NOMO-1 treated with DMSO at 0.1 percent for 48 hours (cell line): ENCODE measurements at regions not wholly inside any gene's neighbourhood (a gene's known extent, or its start where the extent isn't known, plus 50 kb on each side); places are given as distances from the start of the nearest gene placed in this dataset.

ENCODE experiments used
- DNase-seq: peaks from one replicate; lab custom pipeline; 2025; ENCODE audit not compliant: unreplicated experiment; lab: John Stamatoyannopoulos, UW

- DNase-seq: no peak
Observed at GRCh38 chr18:65326805-65327204, 424.0 kb upstream of the CDH7 start.

GRCh38 chr18:65322895-65323294 lies 427.9 kb upstream of the CDH7 start:
- no peak for DNase-seq

DNA sequence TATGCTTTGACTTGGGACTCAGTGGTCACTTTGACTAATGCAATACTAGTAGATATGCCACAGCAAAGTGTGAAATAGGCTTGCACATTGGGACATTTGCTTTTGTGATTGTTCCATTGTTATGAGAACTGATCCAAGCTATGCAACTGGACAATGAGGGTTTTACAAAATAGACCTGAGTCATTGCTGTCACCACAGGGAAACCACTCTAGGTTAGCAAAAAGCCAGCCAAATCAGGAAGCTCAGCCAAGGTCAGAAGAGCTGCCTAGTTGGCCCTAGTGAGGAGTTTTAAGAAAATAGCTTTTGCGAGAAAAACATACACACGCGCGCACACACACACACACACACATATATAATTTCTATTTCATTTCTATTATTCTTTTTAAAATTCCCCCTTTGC lies 452.4 kb upstream of the CDH7 start:
- no peak for DNase-seq

- DNase-seq: peak; percentile 55
Observed at GRCh38 chr18:65288908-65289307, 461.9 kb upstream of the CDH7 start.

DNA sequence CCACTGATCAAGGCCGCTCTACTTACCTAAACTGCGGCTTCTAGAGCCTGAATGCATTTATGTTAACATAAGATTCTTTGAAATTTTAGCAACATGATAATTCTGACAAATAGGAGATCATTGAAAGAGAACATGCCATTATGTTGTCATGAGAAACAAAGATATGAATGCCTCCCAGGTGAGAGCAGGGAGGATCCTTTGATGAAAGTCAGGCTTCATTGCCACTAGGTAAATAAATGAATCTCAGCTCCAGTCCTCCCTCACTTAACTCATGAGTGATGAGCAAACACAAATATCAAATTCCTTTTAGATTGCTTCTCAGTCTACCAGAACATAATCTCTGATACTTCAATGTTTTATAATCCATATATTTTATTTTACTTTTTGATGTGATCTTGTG lies 463.2 kb upstream of the CDH7 start:
- DNase-seq: no peak

- no peak for DNase-seq
Observed at GRCh38 chr18:65282096-65282495, 468.7 kb upstream of the CDH7 start.

GRCh38 chr18:65279668-65280305 lies 471.0 kb upstream of the CDH7 start:
- no peak for DNase-seq

GRCh38 chr18:65278939-65279667 lies 471.7 kb upstream of the CDH7 start:
- no peak for DNase-seq

DNA sequence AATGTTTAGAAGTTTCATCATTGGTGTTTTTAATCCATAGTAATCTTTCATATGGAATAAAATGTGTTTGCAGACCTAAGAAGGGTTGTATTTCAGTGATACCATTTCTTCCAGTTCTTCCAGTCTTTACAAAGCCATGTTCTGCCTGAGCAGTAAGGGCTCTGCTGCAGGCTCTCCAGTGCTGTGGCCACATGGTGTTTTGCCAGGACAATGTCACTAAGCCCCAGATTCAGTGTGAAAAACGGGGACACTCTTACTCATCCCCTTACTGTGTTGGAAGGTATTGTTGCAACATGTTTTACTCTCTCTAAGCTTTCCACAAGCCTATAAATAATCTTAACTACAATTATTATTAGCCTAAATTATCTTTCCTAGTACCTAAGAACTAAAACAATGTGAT lies 481.4 kb upstream of the CDH7 start:
- DNase-seq: no peak

DNA sequence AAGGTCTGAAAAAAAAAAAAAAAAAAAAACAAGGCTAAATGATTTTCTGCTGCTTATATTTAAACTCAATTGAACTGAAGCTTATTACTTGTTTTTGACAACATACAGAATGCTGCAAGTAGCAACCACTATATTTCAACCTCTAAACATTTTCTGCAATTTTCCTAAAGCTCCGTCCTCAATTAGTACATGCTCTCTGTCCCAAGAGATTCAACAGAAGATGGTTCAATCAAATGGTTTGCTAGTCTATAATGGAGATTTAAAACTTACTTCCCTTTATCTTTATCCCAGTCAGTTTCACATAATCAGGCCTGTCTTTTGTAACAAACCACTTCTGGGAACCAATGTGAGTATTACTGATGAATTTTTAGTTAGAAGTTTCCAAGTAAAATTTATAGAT lies 485.1 kb upstream of the CDH7 start:
- DNase-seq: no peak

- DNase-seq: no peak
Observed at GRCh38 chr18:65260030-65260429, 490.8 kb upstream of the CDH7 start.

DNA sequence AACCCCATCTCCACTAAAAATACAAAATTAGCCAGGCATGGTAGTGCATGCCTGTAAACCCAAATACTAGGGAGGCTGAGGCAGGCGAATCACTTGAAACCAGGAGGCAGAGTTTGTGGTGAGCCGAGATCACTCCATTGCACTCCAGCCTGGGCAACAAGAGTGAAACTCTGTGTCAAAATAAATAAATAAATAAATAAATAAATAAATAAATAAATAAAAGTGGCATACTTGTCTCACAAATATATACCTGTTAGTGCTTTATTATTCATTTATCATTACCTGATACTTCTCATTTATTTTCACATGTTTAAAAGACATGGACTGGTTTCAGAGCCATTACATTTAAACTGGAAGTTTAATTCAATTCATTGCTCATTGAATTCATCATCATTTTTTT lies 491.4 kb upstream of the CDH7 start:
- DNase-seq: no peak

DNA sequence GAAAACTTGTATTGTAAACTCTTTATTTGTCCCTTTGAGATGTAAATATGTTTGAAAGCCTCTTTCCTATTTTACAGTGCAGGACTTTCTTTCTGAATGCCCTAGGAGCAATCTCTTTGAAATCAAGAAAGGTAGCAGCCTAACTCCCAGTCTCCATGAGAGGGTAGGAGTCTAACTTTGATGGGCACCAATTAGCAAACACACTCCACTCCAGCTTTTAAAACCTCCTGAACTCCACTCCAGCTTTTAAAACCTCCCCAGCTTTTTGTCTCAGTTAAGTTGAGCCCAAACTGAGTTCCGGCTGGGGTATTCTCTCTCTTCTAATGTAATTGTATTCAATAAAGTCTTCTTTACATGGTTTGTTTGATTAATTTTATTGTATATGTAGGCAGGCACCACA lies 493.7 kb upstream of the CDH7 start:
- DNase-seq: no peak

DNA sequence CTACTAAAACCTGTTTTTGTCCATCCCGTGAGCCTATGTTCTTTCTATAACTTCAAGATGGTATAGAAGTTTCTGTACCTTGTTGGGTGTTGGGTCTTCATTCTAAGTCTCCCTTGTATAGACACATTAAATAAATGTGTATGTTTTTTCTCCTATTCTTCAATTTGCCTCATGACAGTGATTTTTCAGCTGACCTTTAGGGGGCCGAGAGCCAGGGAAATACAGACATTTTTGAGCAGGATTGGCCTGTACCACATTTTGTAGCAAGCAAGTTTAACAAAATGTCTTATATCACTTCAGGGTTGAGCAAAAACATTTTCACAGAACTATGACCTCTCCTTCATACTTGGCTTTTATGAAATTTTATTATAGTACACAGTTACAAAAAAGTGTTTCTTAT lies 495.4 kb upstream of the CDH7 start:
- no peak for DNase-seq

- no peak for DNase-seq
Observed at GRCh38 chr18:65239787-65240186, 511.0 kb upstream of the CDH7 start.

- no peak for DNase-seq
Observed at GRCh38 chr18:65235966-65236624, 514.7 kb upstream of the CDH7 start.

DNA sequence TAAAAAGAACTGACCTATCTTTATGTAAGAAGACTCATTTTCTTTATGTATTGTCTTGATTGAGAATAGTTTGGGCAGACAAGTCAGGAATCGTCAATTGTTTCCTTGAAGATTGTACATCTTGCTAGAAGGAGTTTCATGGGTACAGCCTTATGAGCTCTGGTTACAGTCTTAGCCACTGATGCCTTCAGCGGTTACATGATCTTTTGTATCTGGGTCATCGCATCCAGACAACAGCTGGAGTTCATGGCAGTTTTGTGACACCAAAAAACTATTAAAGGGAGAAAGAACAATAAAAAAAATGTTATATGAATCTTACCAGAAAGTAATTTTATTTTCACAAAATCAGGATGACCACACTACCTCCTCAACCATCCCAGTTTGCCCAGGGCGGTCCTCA lies 520.5 kb upstream of the CDH7 start:
- no peak for DNase-seq

DNA sequence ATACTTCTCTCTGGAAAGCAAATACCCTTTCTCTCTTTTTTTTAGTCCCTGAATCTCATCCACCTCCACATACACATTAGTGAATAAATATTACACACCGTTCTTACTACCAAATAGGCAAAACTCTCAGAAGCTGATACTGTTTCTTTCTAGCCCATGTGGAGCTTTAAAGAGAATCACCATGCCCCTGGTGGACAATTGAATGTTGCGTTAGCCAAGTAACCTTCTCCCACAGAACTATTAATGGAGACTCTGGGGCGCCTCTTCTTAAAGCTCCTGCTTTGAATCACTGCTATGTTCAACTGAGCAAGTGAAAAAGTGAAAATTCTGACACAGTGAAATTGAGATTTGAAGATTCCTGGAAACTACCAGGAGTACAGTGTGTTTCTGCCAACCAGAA lies 522.8 kb upstream of the CDH7 start:
- no peak for DNase-seq

- DNase-seq: no peak
Observed at GRCh38 chr18:65221736-65222135, 529.1 kb upstream of the CDH7 start.

GRCh38 chr18:65221115-65221514 lies 529.7 kb upstream of the CDH7 start:
- no peak for DNase-seq

DNA sequence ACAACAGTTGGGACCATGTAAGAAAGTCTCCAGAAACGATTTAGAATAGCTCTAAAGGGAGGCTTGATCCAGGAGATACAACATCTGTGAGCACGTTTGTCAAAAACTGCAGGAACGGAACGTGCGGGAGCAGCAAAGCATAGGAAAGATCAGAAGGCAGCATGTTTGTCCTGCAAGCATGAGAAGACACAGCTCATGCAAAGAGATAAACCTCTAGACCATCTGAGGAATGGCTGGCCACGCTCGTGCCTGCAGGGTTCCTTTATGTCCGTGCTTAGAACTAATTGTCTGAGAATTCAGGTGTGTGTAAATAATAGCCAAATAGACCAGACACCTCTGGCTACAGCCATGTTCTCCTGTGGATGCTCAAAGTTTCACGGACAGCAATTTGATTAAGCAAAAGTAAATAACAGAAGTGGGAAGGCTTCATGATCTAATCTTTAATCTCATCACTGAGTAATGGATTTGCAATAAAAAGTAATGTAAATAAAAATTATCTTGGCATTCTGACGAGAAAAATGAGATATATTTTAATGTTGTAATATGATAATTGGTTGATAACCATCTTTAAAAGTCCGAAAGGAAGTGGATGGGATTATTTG lies 534.8 kb upstream of the CDH7 start:
- no peak for DNase-seq

- DNase-seq: no peak
Observed at GRCh38 chr18:65214456-65214855, 536.4 kb upstream of the CDH7 start.
